ENCODE measurements at regions not wholly inside any gene's neighbourhood (a gene's known extent, or its start where the extent isn't known, plus 50 kb on each side); places are given as distances from the start of the nearest gene placed in this dataset.

- no peak overlapping the region for H3K18ac ChIP-seq (ENCODE audit: low read depth, low read length)
- intact Hi-C loops (cut with micrococcal nuclease) (no loop called here), in situ Hi-C loops (cut with MboI; ENCODE audit: low sequenced_read_pairs) (no loop called here), dilution Hi-C loops (cut with HindIII; ENCODE audit: low sequenced_read_pairs, unreplicated experiment) (no loop called here)
- ATAC-seq (ENCODE audit: low read depth) (no peak), DNase-seq (no peak)
- no peak overlapping the region for H2AK9ac ChIP-seq (replicated peaks; ENCODE audit: low read depth, low read length, poor library complexity)
- no peak overlapping the region for H3K4ac ChIP-seq (ENCODE audit: low read depth, low read length)
- no peak overlapping the region for H2BK5ac ChIP-seq (ENCODE audit: low read depth, low read length, poor library complexity, severe bottlenecking)
- H2AFZ ChIP-seq (replicated peaks; ENCODE audit: low read length, poor library complexity), result no peak overlapping the region
- ChIA-PET POLR2A (ENCODE audit: unreplicated experiment) (no interaction called here), CTCF (no interaction called here)
- no peak overlapping the region for H3K4me2 ChIP-seq (ENCODE audit: low read depth, low read length)
- no peak overlapping the region for H3K27ac ChIP-seq (ENCODE audit: insufficient read depth, low read length)
- H3K56ac ChIP-seq (ENCODE audit: extremely low read depth, insufficient read depth, low read length), result no peak overlapping the region
- no peaks in the 10 kb centered on the region for H3K9me1 ChIP-seq (ENCODE audit: insufficient read depth, low read length)
- H3K9me3 ChIP-seq (ENCODE audit: control insufficient read depth, insufficient read depth, low read length), result peaks cover 24% of the 10 kb centered on the region
- no peak overlapping the region for H4K5ac ChIP-seq (ENCODE audit: low read depth, low read length)
- no peaks in the 10 kb centered on the region for H3K27me3 ChIP-seq (ENCODE audit: control insufficient read depth, insufficient read depth, low read length)
- no peak overlapping the region for H3K23ac ChIP-seq (ENCODE audit: low read depth, low read length)
- H4K8ac ChIP-seq (ENCODE audit: low read depth in 2 of 2, low read length in 2 of 2), result no peak overlapping the region
- WGBS, 2 experiments (ENCODE audit: extremely low coverage in 2 of 2, insufficient read length in 1 of 2), result 70% methylated on average over 2 of the region's 5 CpGs; no CpG with 5 or more reads in 1 of the 2 experiments
- no peak overlapping the region for H2BK15ac ChIP-seq (ENCODE audit: low read depth, low read length)
- no peak overlapping the region for H2AK5ac ChIP-seq (ENCODE audit: low read depth, low read length)
- H4K20me1 ChIP-seq (ENCODE audit: insufficient read depth, low read length), result no peaks in the 10 kb centered on the region
- no TSS peak for BruUV-seq (replicated peaks)
- H2BK20ac ChIP-seq (ENCODE audit: low read depth, low read length), result no peak overlapping the region
- no peak overlapping the region for H3K14ac ChIP-seq (replicated peaks; ENCODE audit: low read depth, low read length)
- TF ChIP-seq, protein P1, sequence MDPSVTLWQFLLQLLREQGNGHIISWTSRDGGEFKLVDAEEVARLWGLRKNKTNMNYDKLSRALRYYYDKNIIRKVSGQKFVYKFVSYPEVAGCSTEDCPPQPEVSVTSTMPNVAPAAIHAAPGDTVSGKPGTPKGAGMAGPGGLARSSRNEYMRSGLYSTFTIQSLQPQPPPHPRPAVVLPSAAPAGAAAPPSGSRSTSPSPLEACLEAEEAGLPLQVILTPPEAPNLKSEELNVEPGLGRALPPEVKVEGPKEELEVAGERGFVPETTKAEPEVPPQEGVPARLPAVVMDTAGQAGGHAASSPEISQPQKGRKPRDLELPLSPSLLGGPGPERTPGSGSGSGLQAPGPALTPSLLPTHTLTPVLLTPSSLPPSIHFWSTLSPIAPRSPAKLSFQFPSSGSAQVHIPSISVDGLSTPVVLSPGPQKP (IDR thresholded peaks at IDR 0.05; ENCODE audit: borderline replicate concordance, low read depth, low read length), result no peak
- TF ChIP-seq MAZ (IDR thresholded peaks at IDR 0.05; ENCODE audit: borderline replicate concordance, low read depth, low read length) (no peak), RFX5 (IDR thresholded peaks at IDR 0.05; ENCODE audit: low read depth, low read length) (no peak), RCOR1 (IDR thresholded peaks at IDR 0.05; ENCODE audit: insufficient replicate concordance, low read length) (no peak), CHD1 (IDR thresholded peaks at IDR 0.05; ENCODE audit: low read depth, low read length) (no peak), NFE2L2 (IDR thresholded peaks at IDR 0.05; ENCODE audit: low read depth, low read length) (no peak), MXI1 (IDR thresholded peaks at IDR 0.05; ENCODE audit: borderline replicate concordance, low read depth, low read length) (no peak), POLR2A (IDR thresholded peaks at IDR 0.05; ENCODE audit: low read depth, low read length) (no peak), BHLHE40 (IDR thresholded peaks at IDR 0.05; ENCODE audit: low read depth, low read length) (no peak)
- TF ChIP-seq, protein P2, sequence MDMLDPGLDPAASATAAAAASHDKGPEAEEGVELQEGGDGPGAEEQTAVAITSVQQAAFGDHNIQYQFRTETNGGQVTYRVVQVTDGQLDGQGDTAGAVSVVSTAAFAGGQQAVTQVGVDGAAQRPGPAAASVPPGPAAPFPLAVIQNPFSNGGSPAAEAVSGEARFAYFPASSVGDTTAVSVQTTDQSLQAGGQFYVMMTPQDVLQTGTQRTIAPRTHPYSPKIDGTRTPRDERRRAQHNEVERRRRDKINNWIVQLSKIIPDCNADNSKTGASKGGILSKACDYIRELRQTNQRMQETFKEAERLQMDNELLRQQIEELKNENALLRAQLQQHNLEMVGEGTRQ (IDR thresholded peaks at IDR 0.05; ENCODE audit: low read depth, low read length), result no peak
- no peaks in the 10 kb centered on the region for H3K4me1 ChIP-seq (ENCODE audit: control insufficient read depth, insufficient read depth, low read length)
- no peaks in the 10 kb centered on the region for H3K36me3 ChIP-seq (ENCODE audit: control insufficient read depth, insufficient read depth, low read length)
- no peaks in the 10 kb centered on the region for H3K79me1 ChIP-seq (ENCODE audit: low read depth in 1 of 2, low read length in 2 of 2)
- H4K91ac ChIP-seq (ENCODE audit: insufficient read depth, low read depth, low read length), result no peak overlapping the region
- H3K9ac ChIP-seq (ENCODE audit: low read depth, low read length), result no peak overlapping the region
- no peak overlapping the region for H2BK120ac ChIP-seq (ENCODE audit: low read depth, low read length)
- H3K4me3 ChIP-seq (ENCODE audit: insufficient read depth, low read depth, low read length), result no peak overlapping the region
Measured at GRCh38 chr6:164166996-164167395, 752.5 kb downstream of the QKI start.

Data from IMR-90 (cell line).